HCEC 1CT (cell line): ENCODE measurements at regions not wholly inside any gene's neighbourhood (a gene's known extent, or its start where the extent isn't known, plus 50 kb on each side); places are given as distances from the start of the nearest gene placed in this dataset.

ENCODE experiments used
- DNase-seq: peaks from one replicate; pipeline ENCODE4 v3.0.0-alpha.2; 2017

DNA sequence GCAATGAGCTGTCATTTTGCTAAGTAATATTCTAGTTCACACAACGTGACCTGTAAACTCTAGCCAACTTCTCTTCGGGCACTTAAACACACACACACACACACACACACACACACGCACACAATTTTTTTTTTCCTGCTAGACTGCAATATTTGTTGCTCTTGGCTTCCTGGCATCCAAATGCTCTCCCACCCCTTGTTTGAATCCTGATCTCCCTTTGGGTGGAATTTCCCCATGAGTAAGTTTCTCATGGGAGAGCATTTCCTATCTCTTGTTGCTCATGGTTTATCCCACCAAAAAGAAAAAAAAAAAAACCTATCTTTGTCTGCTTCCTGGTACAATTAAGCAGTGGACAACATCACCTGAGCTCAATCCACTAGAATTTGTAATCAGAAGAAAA is 54.7 kb upstream of the TSLP start:
- DNase-seq = peak; percentile 34

DNA sequence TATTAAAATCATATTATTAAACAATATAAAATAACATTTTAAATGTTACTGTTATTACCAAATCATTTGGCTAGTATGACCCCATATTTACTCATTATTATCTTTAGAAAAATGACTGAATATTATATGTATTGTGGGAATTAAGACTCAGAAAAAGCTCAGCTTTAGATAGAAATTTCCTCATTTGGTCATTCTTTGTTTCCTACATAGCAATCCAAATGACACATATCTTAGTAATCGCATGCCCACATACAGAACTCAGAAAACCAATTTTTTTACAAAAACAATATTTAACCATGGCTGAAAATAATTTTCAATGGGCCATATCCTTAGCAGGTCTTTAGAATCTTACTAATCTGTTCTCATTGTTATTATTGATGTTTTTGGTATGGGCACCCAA is 53.8 kb upstream of the TSLP start:
- DNase-seq = peak; percentile 79
